Head of caudate nucleus (tissue), 42 donors: ENCODE measurements at regions not wholly inside any gene's neighbourhood (a gene's known extent, or its start where the extent isn't known, plus 50 kb on each side); places are given as distances from the start of the nearest gene placed in this dataset.
"Not testable (repeated sequence)": the region's sequence is repeated elsewhere in the genome, so short reads cannot be mapped to it uniquely, and the experiment has no call there.

ENCODE experiments used
- DNase-seq, 42 donors: peaks; one replicate each; pipeline versions ENCODE4 v3.0.0 to v3.0.0-alpha.2; 2020 to 2021; ENCODE audit warnings: mixed read lengths in 7 of 42
- intact Hi-C: fragments of 100-400 bp; cut with DNase I; formaldehyde crosslinking; loops from one replicate; pipeline ENCODE4 v1.15.0; 2022

GRCh38 chr11:134953417-134953970 lies 541.5 kb upstream of the B3GAT1 start:
- DNase-seq, intact Hi-C loops: not testable (repeated sequence)

- intact Hi-C loops: no loop called here
- peak in 41 of 42 donors; percentile 16 to 87 (median 57) for DNase-seq
These were observed 539.3 kb upstream of the B3GAT1 start for GRCh38 chr11:134951305-134951700.

GRCh38 chr11:134950692-134951304 lies 538.8 kb upstream of the B3GAT1 start:
- intact Hi-C loops: no loop called here
- no peak for DNase-seq

- peak in 1 of 42 donors; percentile 65 for DNase-seq
- intact Hi-C loops: no loop called here
These were observed 537.4 kb upstream of the B3GAT1 start for GRCh38 chr11:134949121-134950090.

GRCh38 chr11:134947556-134947955 lies 535.5 kb upstream of the B3GAT1 start:
- intact Hi-C loops: no loop called here
- DNase-seq: no peak

GRCh38 chr11:134945993-134946392 lies 534.0 kb upstream of the B3GAT1 start:
- DNase-seq: no peak
- intact Hi-C loops: no loop called here

- DNase-seq: no peak
These were observed 532.9 kb upstream of the B3GAT1 start for GRCh38 chr11:134944986-134945385.

GRCh38 chr11:134944131-134944530 lies 532.1 kb upstream of the B3GAT1 start:
- no peak for DNase-seq
- intact Hi-C loops: no loop called here

More at GRCh38 chr11:134944986-134945385, 532.9 kb upstream of the B3GAT1 start:
- intact Hi-C loops: no loop called here

GRCh38 chr11:134943544-134943943 lies 531.5 kb upstream of the B3GAT1 start:
- intact Hi-C loops: no loop called here
- DNase-seq: no peak

- intact Hi-C loops: no loop called here
These were observed 530.6 kb upstream of the B3GAT1 start for GRCh38 chr11:134942681-134943080.

GRCh38 chr11:134941936-134942600 lies 530.0 kb upstream of the B3GAT1 start:
- intact Hi-C loops: not testable (repeated sequence)
- DNase-seq: peak in 30 of 42 donors; percentile 15 to 73 (median 46)

More at GRCh38 chr11:134942681-134943080, 530.6 kb upstream of the B3GAT1 start:
- no peak for DNase-seq

- intact Hi-C loops: no loop called here
- DNase-seq: no peak
These were observed 529.3 kb upstream of the B3GAT1 start for GRCh38 chr11:134941326-134941725.

- DNase-seq: no peak
- intact Hi-C loops: no loop called here
These were observed 528.5 kb upstream of the B3GAT1 start for GRCh38 chr11:134940441-134941126.

GRCh38 chr11:134939905-134940304 lies 527.9 kb upstream of the B3GAT1 start:
- peak in 2 of 42 donors; percentile 25 to 42 for DNase-seq
- intact Hi-C loops: no loop called here

GRCh38 chr11:134939031-134939430 lies 527.0 kb upstream of the B3GAT1 start:
- intact Hi-C loops: no loop called here
- no peak for DNase-seq

- intact Hi-C loops: no loop called here
- no peak for DNase-seq
These were observed 526.2 kb upstream of the B3GAT1 start for GRCh38 chr11:134938212-134938611.

- DNase-seq, intact Hi-C loops: not testable (repeated sequence)
These were observed 525.2 kb upstream of the B3GAT1 start for GRCh38 chr11:134937193-134937592.

- intact Hi-C loops: no loop called here
- no peak for DNase-seq
These were observed 520.7 kb upstream of the B3GAT1 start for GRCh38 chr11:134932761-134933160.

GRCh38 chr11:134925432-134925831 lies 513.4 kb upstream of the B3GAT1 start:
- DNase-seq: no peak
- intact Hi-C loops: no loop called here
